H9 (cell line): ENCODE measurements at regions not wholly inside any gene's neighbourhood (a gene's known extent, or its start where the extent isn't known, plus 50 kb on each side); places are given as distances from the start of the nearest gene placed in this dataset.

Experiments
- DNase-seq: peaks from one replicate; pipeline ENCODE4 v3.0.0-alpha.2; 2017
- H2AFZ ChIP-seq: one replicate; pipeline ENCODE4 v1.6.1; 2013; ENCODE audit warnings: mild to moderate bottlenecking, low read length, control low read depth, moderate library complexity
- H2AK5ac ChIP-seq: 2 replicates; pipeline ENCODE4 v1.6.1; 2013; ENCODE audit warnings: low read length, control low read depth, mixed read lengths; ENCODE audit not compliant: insufficient read length
- H2BK120ac ChIP-seq: one replicate; pipeline ENCODE4 v1.6.1; 2013; ENCODE audit warnings: low read depth, mild to moderate bottlenecking, low read length, control low read depth, inconsistent platforms; ENCODE audit not compliant: poor library complexity, severe bottlenecking
- H2BK12ac ChIP-seq: 2 replicates; pipeline ENCODE4 v1.6.1; 2013; ENCODE audit warnings: low read length, control low read depth, mixed read lengths, low read depth; ENCODE audit not compliant: insufficient read length
- H2BK15ac ChIP-seq: 2 replicates; pipeline ENCODE4 v1.6.1; 2013; ENCODE audit warnings: low read depth, low read length, control low read depth
- H2BK20ac ChIP-seq: one replicate; pipeline ENCODE4 v1.6.1; 2013; ENCODE audit warnings: low read depth, mild to moderate bottlenecking, low read length, control low read depth, inconsistent platforms; ENCODE audit not compliant: poor library complexity, severe bottlenecking
- H2BK5ac ChIP-seq: 2 replicates; pipeline ENCODE4 v1.6.1; 2013; ENCODE audit warnings: low read length, control low read depth, mixed read lengths; ENCODE audit not compliant: insufficient read length
- H3K14ac ChIP-seq: 2 replicates; pipeline ENCODE4 v1.6.1; 2013; ENCODE audit warnings: low read length, control low read depth; ENCODE audit not compliant: insufficient read depth
- H3K18ac ChIP-seq: 2 replicates; pipeline ENCODE4 v1.6.1; 2013; ENCODE audit warnings: low read depth, mild to moderate bottlenecking, mixed read lengths, low read length, control low read depth; ENCODE audit not compliant: insufficient read length
- H3K23ac ChIP-seq: 2 replicates; pipeline ENCODE4 v1.6.1; 2013; ENCODE audit warnings: low read length, control low read depth, mixed read lengths, low read depth; ENCODE audit not compliant: insufficient read length
- H3K23me2 ChIP-seq: 2 replicates; pipeline ENCODE4 v1.6.1; 2013; ENCODE audit warnings: low read depth, mild to moderate bottlenecking, mixed read lengths, low read length, control low read depth; ENCODE audit not compliant: insufficient read length, poor library complexity, severe bottlenecking
- H3K27ac ChIP-seq: 2 replicates; pipeline ENCODE4 v1.5.1; 2013; ENCODE audit warnings: low read length, control low read depth, mixed read lengths, low read depth; ENCODE audit not compliant: insufficient read length
- H3K27me3 ChIP-seq: 2 replicates; pipeline ENCODE4 v1.6.1; 2013; ENCODE audit warnings: low read length, control low read depth, inconsistent platforms; ENCODE audit not compliant: insufficient read depth
- H3K4ac ChIP-seq: 2 replicates; pipeline ENCODE4 v1.6.1; 2013; ENCODE audit warnings: low read depth, mild to moderate bottlenecking, control low read depth, inconsistent platforms, low read length, moderate library complexity
- H3K4me1 ChIP-seq: 2 replicates; pipeline ENCODE4 v1.6.1; 2013; ENCODE audit warnings: low read length, control low read depth, inconsistent platforms; ENCODE audit not compliant: insufficient read depth
- H3K4me2 ChIP-seq: 2 replicates; pipeline ENCODE4 v1.6.1; 2013; ENCODE audit warnings: low read length, control low read depth, mixed read lengths; ENCODE audit not compliant: insufficient read length, insufficient read depth
- H3K56ac ChIP-seq: 2 replicates; pipeline ENCODE4 v1.6.1; 2013; ENCODE audit warnings: low read depth, mild to moderate bottlenecking, mixed read lengths, low read length, control low read depth; ENCODE audit not compliant: insufficient read length
- H3K79me1 ChIP-seq: 2 replicates; pipeline ENCODE4 v1.6.1; 2013; ENCODE audit warnings: low read depth, mild to moderate bottlenecking, moderate library complexity, low read length, control low read depth, inconsistent platforms; ENCODE audit not compliant: insufficient read depth, poor library complexity, severe bottlenecking
- H3K79me2 ChIP-seq: 2 replicates; pipeline ENCODE4 v1.6.1; 2013; ENCODE audit warnings: low read length, control low read depth, inconsistent platforms; ENCODE audit not compliant: insufficient read depth
- H3K9ac ChIP-seq: 2 replicates; pipeline ENCODE4 v1.6.1; 2013; ENCODE audit warnings: low read length, control low read depth, mixed read lengths; ENCODE audit not compliant: insufficient read length; ENCODE audit errors: extremely low read depth
- H3K9me3 ChIP-seq: one replicate; pipeline ENCODE4 v1.6.1; 2013; ENCODE audit warnings: low read depth, low read length, inconsistent platforms; ENCODE audit not compliant: control insufficient read depth
- H3T11ph ChIP-seq: one replicate; pipeline ENCODE4 v1.6.1; 2013; ENCODE audit warnings: mild to moderate bottlenecking, low read length, control low read depth, inconsistent platforms
- H4K20me1 ChIP-seq: one replicate; pipeline ENCODE4 v1.6.1; 2013; ENCODE audit not compliant: control insufficient read depth, insufficient read length, insufficient read depth
- H4K5ac ChIP-seq: 2 replicates; pipeline ENCODE4 v1.6.1; 2013; ENCODE audit warnings: low read depth, mild to moderate bottlenecking, mixed read lengths, low read length, control low read depth; ENCODE audit not compliant: insufficient read length
- H4K8ac ChIP-seq: replicated peaks from 2 replicates; pipeline ENCODE4 v1.6.1; 2013; ENCODE audit warnings: low read length, control low read depth, mixed read lengths, low read depth; ENCODE audit not compliant: insufficient read length
- H4K91ac ChIP-seq: 2 replicates; pipeline ENCODE4 v1.6.1; 2013; ENCODE audit warnings: low read depth, mild to moderate bottlenecking, moderate library complexity, mixed read lengths, low read length, control low read depth; ENCODE audit not compliant: insufficient read length
- H3K27ac Mint-ChIP-seq, 3 experiments: 2 replicates in 2 of 3; 3 replicates in 1 of 3; pipeline ENCODE4 v1.8.0; 2020 to 2021; ENCODE audit warnings: mixed read lengths in 3 of 3, mild to moderate bottlenecking in 1 of 3, moderate library complexity in 1 of 3
- H3K27me3 Mint-ChIP-seq: 2 replicates; pipeline ENCODE4 v1.8.0; 2021; ENCODE audit warnings: low read depth, mild to moderate bottlenecking, moderate library complexity, mixed read lengths
- H3K36me3 Mint-ChIP-seq, 3 experiments: 2 replicates in 2 of 3; 3 replicates in 1 of 3; pipeline ENCODE4 v1.8.0; 2020 to 2021; ENCODE audit warnings: low read depth in 3 of 3, mixed read lengths in 3 of 3; ENCODE audit not compliant: insufficient read depth in 1 of 3
- H3K4me1 Mint-ChIP-seq, 2 experiments: 2 replicates each; pipeline ENCODE4 v1.8.0; 2020; ENCODE audit warnings: mixed read lengths in 2 of 2
- H3K4me3 Mint-ChIP-seq, 2 experiments: 2 replicates in 1 of 2; 3 replicates in 1 of 2; pipeline ENCODE4 v1.8.0; 2020 to 2021; ENCODE audit warnings: mild to moderate bottlenecking in 2 of 2, mixed read lengths in 2 of 2, moderate library complexity in 1 of 2
- H3K9me3 Mint-ChIP-seq, 2 experiments: 2 replicates in 1 of 2; 3 replicates in 1 of 2; pipeline ENCODE4 v1.8.0; 2020; ENCODE audit warnings: mild to moderate bottlenecking in 2 of 2, mixed read lengths in 2 of 2, moderate library complexity in 1 of 2
- WGBS: extraction: QIAGEN DNeasy Blood & Tissue Kit; methylation state at CpG from one replicate; pipeline ENCODE4 v1.1.7; 2013; ENCODE audit warnings: missing lambda C conversion rate, low lambda C conversion rate, mixed read lengths; ENCODE audit not compliant: insufficient read length; ENCODE audit errors: extremely low coverage; 5-methylcytosine and 5-hydroxymethylcytosine counted together
- TF ChIP-seq, protein P1 (sequence below): fragments of 200-600 bp; sonication (generic); conservative IDR thresholded peaks from 3 replicates; pipeline ENCODE4 v1.8.0; 2021; ENCODE audit warnings: antibody characterized with exemption, mild to moderate bottlenecking

DNA sequence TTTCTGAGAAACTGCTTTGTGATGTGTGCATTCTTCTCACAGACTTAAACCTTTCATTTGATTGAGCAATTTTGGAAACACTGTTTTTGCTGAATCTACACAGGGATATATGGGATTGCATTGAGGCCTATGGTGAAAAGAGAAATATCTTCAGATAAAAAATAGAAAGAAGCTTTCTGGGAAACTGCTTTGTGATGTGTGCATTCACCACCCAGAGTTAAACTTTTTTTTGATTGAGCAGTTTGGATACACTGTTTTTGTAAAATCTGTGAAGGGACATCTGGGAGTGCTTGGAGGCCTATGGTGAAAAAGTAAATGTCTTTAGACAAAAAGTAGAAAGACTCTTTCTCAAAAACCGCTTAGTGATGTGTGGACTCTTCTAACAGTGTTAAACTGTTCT, 1683.8 kb downstream of the UQCRFS1 start:
- H3K27ac Mint-ChIP-seq = no peak overlapping the region
- no peak overlapping the region for H2BK20ac ChIP-seq
- H3K4me2 ChIP-seq = no peak overlapping the region
- H3T11ph ChIP-seq = no peak overlapping the region
- no peaks in the 10 kb centered on the region for H3K4me1 Mint-ChIP-seq
- no peak overlapping the region for H3K27ac ChIP-seq
- H3K27me3 Mint-ChIP-seq = no peaks in the 10 kb centered on the region; the same call in none of the 2 replicates
- no peak overlapping the region for H3K4me3 Mint-ChIP-seq
- no peak overlapping the region for H4K91ac ChIP-seq
- H3K9me3 ChIP-seq = peaks cover 78% of the 10 kb centered on the region
- no peak overlapping the region for H2BK15ac ChIP-seq
- peaks cover 99 to 100% of the 10 kb centered on the region in 2 experiments for H3K9me3 Mint-ChIP-seq
- no peaks in the 10 kb centered on the region for H3K4me1 ChIP-seq
- H3K79me2 ChIP-seq = no peaks in the 10 kb centered on the region
- no peak overlapping the region for H3K4ac ChIP-seq
- H3K79me1 ChIP-seq = no peaks in the 10 kb centered on the region
- H3K36me3 Mint-ChIP-seq = peaks cover 17 to 29% (median 28%) of the 10 kb centered on the region in 3 experiments
- H3K56ac ChIP-seq = no peak overlapping the region
- no CpG with 5 or more reads among the region's 1 CpG for WGBS
- H3K18ac ChIP-seq = no peak overlapping the region
- H4K8ac ChIP-seq = no peak overlapping the region
- H3K14ac ChIP-seq = no peak overlapping the region
- no peaks in the 10 kb centered on the region for H3K27me3 ChIP-seq
- no peak overlapping the region for H3K23ac ChIP-seq
- no peak overlapping the region for H2AK5ac ChIP-seq
- H2AFZ ChIP-seq = no peak overlapping the region
- TF ChIP-seq, protein P1, sequence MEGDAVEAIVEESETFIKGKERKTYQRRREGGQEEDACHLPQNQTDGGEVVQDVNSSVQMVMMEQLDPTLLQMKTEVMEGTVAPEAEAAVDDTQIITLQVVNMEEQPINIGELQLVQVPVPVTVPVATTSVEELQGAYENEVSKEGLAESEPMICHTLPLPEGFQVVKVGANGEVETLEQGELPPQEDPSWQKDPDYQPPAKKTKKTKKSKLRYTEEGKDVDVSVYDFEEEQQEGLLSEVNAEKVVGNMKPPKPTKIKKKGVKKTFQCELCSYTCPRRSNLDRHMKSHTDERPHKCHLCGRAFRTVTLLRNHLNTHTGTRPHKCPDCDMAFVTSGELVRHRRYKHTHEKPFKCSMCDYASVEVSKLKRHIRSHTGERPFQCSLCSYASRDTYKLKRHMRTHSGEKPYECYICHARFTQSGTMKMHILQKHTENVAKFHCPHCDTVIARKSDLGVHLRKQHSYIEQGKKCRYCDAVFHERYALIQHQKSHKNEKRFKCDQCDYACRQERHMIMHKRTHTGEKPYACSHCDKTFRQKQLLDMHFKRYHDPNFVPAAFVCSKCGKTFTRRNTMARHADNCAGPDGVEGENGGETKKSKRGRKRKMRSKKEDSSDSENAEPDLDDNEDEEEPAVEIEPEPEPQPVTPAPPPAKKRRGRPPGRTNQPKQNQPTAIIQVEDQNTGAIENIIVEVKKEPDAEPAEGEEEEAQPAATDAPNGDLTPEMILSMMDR = no peak
- H2BK5ac ChIP-seq = no peak overlapping the region
- H4K20me1 ChIP-seq = no peaks in the 10 kb centered on the region
- H2BK120ac ChIP-seq = no peak overlapping the region
- H2BK12ac ChIP-seq = no peak overlapping the region
- DNase-seq = no peak
- H3K9ac ChIP-seq = no peak overlapping the region
- no peak overlapping the region for H4K5ac ChIP-seq
- H3K23me2 ChIP-seq = no peaks in the 10 kb centered on the region
